ENCODE measurements at regions not wholly inside any gene's neighbourhood (a gene's known extent, or its start where the extent isn't known, plus 50 kb on each side); places are given as distances from the start of the nearest gene placed in this dataset.

- Histone ChIP-seq H3K9ac (ENCODE audit: low read depth in 1 of 2, low read length in 2 of 2) (no peak overlapping the region), H3K4me3 (ENCODE audit: low read depth in 1 of 3, low read length in 3 of 3) (no peak overlapping the region), H3K27ac (ENCODE audit: low read depth in 1 of 2, low read length in 2 of 2) (no peak overlapping the region), H3K36me3 (ENCODE audit: control insufficient read depth in 4 of 4, insufficient read depth in 3 of 4, low read depth in 1 of 4, low read length in 3 of 4) (no peaks in the 10 kb centered on the region), H3K4me1 (ENCODE audit: control insufficient read depth in 4 of 4, insufficient read depth in 4 of 4, low read length in 3 of 4) (no peaks in the 10 kb centered on the region), H3K27me3 (ENCODE audit: control insufficient read depth in 4 of 4, insufficient read depth in 4 of 4, low read length in 3 of 4) (no peaks in the 10 kb centered on the region), H3K9me3 (ENCODE audit: control insufficient read depth in 4 of 4, low read length in 3 of 4) (no peaks in the 10 kb centered on the region)
- WGBS, result 87% methylated on average over 11 of the region's 11 CpGs
- TF ChIP-seq NR2F2 (IDR thresholded peaks at IDR 0.05) (no peak), CTCF (IDR thresholded peaks at IDR 0.05; ENCODE audit: low read depth, low read length, missing input control) (no peak), REST (IDR thresholded peaks at IDR 0.05) (no peak), TAF1 (conservative IDR thresholded peaks at IDR 0.05) (no peak), HNF4G (IDR thresholded peaks at IDR 0.05) (no peak), EGR1 (IDR thresholded peaks at IDR 0.05; ENCODE audit: low read depth in 2 of 2) (no peak), ZBTB33 (IDR thresholded peaks at IDR 0.05) (no peak), HNF4A (conservative IDR thresholded peaks at IDR 0.05) (no peak), ATF3 (IDR thresholded peaks at IDR 0.05) (no peak), RXRA (IDR thresholded peaks at IDR 0.05) (no peak), FOXA1 (IDR thresholded peaks at IDR 0.05) (no peak), FOXA2 (IDR thresholded peaks at IDR 0.05) (no peak)
- no peak for DNase-seq (ENCODE audit: low spot score)
Measured at GRCh38 chr16:11447836-11448235, 102.6 kb downstream of the RMI2 start.

GRCh38 chr16:11448796-11449416 is 103.6 kb downstream of the RMI2 start:
- Histone ChIP-seq H3K4me3 (ENCODE audit: low read depth in 1 of 3, low read length in 3 of 3) (no peak overlapping the region), H3K27me3 (ENCODE audit: control insufficient read depth in 4 of 4, insufficient read depth in 4 of 4, low read length in 3 of 4) (no peaks in the 10 kb centered on the region), H3K27ac (ENCODE audit: low read depth in 1 of 2, low read length in 2 of 2) (no peak overlapping the region), H3K36me3 (ENCODE audit: control insufficient read depth in 4 of 4, insufficient read depth in 3 of 4, low read depth in 1 of 4, low read length in 3 of 4) (no peaks in the 10 kb centered on the region), H3K9me3 (ENCODE audit: control insufficient read depth in 4 of 4, low read length in 3 of 4) (no peaks in the 10 kb centered on the region), H3K4me1 (ENCODE audit: control insufficient read depth in 4 of 4, insufficient read depth in 4 of 4, low read length in 3 of 4) (no peaks in the 10 kb centered on the region), H3K9ac (ENCODE audit: low read depth in 1 of 2, low read length in 2 of 2) (no peak overlapping the region)
- TF ChIP-seq SP1 (IDR thresholded peaks at IDR 0.05), result no peak
- no peak for TF ChIP-seq NR2F2 (IDR thresholded peaks at IDR 0.05)
- no peak for TF ChIP-seq HNF4G (IDR thresholded peaks at IDR 0.05)
- TF ChIP-seq RXRA (IDR thresholded peaks at IDR 0.05), result no peak
- TF ChIP-seq YY1 (IDR thresholded peaks at IDR 0.05), result no peak
- no peak for TF ChIP-seq RAD21 (IDR thresholded peaks at IDR 0.05)
- TF ChIP-seq FOXA1 (IDR thresholded peaks at IDR 0.05), result no peak
- no peak for TF ChIP-seq REST (IDR thresholded peaks at IDR 0.05)
- TF ChIP-seq FOXA2 (IDR thresholded peaks at IDR 0.05), result no peak
- TF ChIP-seq GABPA (IDR thresholded peaks at IDR 0.05 in 1 of 2, conservative IDR thresholded peaks at IDR 0.05 in 1 of 2), result no peak
- DNase-seq (ENCODE audit: low spot score), result no peak
- 86% methylated on average over 13 of the region's 13 CpGs for WGBS

All from liver (tissue), 8 donors.